ENCODE measurements at regions not wholly inside any gene's neighbourhood (a gene's known extent, or its start where the extent isn't known, plus 50 kb on each side); places are given as distances from the start of the nearest gene placed in this dataset.

GRCh38 chr4:10179957-10180602 lies 63.5 kb upstream of the WDR1 start:
- no peak for DNase-seq (ENCODE audit: low spot score)

DNA sequence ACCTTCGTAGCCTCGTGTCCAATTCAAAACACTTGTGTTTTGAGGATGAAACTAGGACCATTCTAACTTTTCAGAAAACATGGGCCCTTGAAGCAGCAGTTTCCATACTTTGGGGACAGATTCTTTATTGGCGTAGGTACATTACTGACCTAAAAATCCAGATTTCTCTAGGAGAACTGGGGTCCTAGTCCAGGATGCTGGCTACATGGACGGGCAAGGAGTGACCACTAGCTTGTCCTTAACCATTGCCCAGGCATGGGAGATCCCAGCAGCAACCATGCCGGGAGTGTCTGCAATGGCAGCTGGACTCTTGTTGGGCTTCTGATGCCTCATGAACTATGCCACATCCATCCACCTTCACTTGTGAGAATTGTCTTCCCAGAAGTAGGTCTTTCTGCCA lies 62.2 kb upstream of the WDR1 start:
- no peak for DNase-seq (ENCODE audit: low spot score)

DNA sequence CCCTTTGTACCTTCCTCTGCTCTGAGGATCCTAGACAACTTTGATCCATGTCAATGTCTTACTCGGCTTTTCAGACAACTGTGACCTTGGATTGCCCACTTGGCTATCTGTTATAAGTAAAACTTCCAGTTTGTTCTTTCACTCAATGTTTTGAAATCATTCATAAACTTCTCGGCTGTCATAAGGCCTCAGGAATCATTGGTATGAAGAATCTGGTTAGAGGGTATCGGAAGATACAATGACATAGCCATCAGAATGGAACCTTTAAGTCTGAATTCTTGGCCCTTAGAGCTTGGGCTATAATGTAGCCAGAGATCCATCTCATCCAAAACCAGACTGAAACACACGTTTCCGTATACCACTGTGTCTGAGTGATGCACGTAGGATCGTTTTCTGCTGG lies 59.0 kb upstream of the WDR1 start:
- DNase-seq (ENCODE audit: low spot score) = no peak

DNA sequence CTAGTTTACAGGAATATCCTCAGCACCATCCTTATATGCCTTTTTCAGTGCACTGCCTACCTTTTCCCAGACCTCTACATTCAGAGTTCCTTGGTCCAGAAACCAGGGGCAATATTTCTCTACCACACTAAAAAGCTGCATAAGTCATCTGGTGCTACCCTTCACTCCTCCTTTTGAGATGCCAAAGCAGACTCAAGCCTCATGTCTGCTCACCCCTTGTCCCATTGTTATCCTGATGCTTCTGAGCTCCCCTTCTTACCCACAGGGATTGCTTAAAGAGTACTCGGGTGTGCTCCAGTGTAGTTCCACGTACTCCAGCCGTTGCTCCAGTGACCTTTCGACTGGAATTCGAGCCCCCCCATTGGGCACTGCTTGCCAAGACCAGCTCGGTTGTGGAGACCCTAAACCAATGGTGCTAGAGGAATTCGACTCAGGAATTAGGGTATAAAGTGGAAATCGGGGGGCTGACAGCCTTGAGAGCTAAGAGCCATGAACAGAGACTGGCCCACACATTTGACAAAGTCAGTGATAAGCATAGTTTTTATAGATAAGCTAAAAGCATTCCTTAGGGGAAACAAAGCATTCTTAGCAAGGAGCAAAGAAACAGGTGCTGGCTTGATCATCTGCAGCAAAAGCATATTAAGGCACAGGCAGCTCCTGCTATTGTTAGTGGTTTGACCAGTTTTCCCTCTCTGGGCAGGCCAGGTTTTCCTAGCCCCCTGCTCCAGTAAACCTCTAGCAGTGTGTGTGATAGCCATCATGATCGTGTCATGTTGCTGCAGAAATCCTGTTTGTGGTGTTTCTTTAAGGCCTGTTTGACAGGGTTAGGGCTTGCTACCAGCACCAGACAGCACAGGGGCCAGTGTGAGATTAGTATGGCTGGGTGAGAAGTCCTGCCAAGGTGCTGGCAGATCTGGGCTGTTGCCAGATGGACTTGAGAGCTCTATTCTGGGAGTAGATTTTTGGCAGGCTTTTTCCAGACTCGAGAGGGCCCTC lies 57.5 kb upstream of the WDR1 start:
- DNase-seq (ENCODE audit: low spot score) = peak; percentile 73

GRCh38 chr4:10173037-10173753 lies 56.6 kb upstream of the WDR1 start:
- peak; percentile 65 for DNase-seq (ENCODE audit: low spot score)

DNA sequence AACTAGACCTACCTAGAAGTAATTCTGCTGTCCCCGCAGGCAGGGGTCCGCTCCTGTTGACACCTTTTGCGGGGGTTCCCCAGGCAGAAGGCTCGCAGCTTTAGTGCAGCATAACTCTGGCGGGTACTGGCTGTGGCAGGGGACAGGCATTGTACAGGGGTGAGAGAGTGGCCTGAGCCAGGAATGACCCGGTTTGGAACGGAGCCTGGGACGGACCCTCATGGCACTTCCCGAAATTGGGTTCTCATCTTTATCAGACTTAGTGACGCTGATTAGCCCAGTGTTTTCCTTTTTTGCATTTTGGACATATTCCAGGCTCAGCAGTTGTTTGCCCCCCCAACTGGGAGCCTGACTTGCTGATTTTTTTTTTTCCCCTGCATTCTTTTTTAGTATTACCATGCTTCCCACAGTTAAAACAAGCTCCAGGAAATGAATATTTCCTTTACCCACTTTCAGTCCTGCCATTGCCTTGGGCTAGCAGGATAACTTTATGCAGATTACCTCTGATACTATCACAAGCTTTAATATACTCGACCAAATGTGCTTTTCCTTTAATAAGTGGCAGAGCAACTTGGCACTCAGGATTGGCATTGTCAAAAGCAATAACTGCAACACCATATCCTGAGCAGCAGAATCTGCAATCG lies 55.8 kb upstream of the WDR1 start:
- DNase-seq (ENCODE audit: low spot score) = no peak

GRCh38 chr4:10171055-10171454 lies 54.5 kb upstream of the WDR1 start:
- no peak for DNase-seq (ENCODE audit: low spot score)

- no peak for DNase-seq (ENCODE audit: low spot score)
These were observed 53.3 kb upstream of the WDR1 start for GRCh38 chr4:10169839-10170387.

DNA sequence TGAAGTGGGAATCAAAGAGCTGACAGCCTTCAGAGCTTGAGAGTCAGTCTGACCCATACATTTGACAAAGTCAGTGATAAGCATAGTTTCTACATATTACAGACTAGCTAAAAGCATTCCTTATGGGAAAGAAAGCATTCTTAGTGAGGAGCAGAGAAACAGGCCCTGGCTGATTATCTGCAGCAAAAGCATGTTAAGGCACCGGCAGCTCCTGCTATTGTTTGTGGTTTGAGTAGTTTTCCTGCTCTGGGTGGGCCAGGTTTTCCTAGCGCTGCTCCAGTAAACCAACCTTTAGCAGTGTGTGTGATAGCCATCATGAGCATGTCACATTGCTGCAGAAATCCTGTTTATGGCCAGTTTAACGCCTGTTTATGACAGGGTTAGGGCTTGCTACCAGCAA lies 51.6 kb upstream of the WDR1 start:
- no peak for DNase-seq (ENCODE audit: low spot score)

DNA sequence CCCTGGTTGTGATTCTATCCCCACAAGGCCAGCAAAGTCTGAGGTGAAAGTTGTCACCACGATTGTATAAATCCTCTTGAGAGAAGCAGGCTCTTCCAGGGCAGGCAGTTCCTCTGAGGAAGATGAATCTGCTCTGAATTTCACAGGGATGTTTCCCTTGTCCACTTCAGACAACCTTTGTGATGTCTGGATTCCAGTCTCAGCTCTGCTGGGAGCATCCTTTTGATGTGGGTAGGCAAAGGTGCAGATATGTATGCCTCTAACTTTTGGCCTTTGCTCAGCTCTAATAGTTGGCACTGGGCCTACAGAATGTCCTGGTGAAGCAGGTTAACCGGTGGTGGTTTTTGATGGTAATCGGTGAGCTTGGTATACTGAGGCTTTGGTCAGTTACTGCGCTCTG lies 50.6 kb upstream of the WDR1 start:
- no peak for DNase-seq (ENCODE audit: low spot score)
